HG02623 (cell line): ENCODE measurements at regions not wholly inside any gene's neighbourhood (a gene's known extent, or its start where the extent isn't known, plus 50 kb on each side); places are given as distances from the start of the nearest gene placed in this dataset.

Source experiments
- ATAC-seq: cut with Tn5 transposase; IDR thresholded peaks from one replicate; pipeline ENCODE4 v1.9.1; 2021; ENCODE audit warnings: moderate library complexity; ENCODE audit not compliant: unreplicated experiment

- ATAC-seq = no peak
These were observed 671.0 kb downstream of the VRK1 start for GRCh38 chr14:97468220-97468619.

- no peak for ATAC-seq
These were observed 680.2 kb downstream of the VRK1 start for GRCh38 chr14:97477353-97477752.

GRCh38 chr14:97485201-97485600, 688.0 kb downstream of the VRK1 start:
- ATAC-seq = no peak

DNA sequence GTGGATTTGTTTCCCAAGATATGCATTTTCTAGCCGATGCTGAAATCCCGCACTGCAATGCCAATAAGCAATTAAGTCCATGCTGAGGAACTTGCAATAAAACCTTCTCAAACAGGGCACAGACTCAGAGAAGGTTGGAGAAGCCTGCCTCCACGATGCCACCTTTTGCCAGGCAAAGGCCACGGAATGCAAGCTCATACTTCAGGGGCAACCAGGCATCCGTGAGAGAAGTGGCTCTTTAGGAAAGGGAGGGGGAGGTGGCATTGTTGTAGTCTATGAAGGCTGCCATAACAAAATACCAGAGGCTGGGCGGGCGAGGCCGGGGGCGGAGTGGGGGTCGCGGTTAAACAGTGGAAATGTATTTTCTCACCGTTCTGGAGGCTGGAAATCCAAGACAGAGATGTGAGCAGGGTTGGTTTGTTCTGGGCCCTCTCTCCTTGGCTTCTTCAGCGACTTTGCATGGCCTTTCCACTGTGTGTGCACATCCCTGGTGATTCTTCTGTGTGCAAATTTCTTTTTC, 689.5 kb downstream of the VRK1 start:
- no peak for ATAC-seq

DNA sequence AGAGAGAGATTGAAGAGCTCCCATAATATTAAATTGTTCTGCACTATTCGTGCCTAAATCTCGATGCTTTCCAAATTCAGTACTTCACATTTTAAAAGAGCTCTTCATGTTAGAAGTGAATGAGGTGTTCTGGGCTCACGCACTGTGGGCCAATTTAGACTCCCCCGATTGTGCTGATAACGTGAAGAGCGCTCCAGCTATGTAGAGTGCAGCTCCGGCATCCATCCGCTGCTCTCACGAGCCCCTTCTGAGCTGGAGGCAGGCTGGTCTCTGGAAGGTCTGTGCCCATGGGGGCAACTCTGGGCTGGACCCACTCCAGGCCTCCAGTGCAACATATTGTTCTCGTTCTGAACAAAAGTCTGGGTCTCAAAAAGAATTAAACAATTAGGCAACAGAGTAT, 692.6 kb downstream of the VRK1 start:
- ATAC-seq = no peak

GRCh38 chr14:97490521-97491070, 693.4 kb downstream of the VRK1 start:
- no peak for ATAC-seq

DNA sequence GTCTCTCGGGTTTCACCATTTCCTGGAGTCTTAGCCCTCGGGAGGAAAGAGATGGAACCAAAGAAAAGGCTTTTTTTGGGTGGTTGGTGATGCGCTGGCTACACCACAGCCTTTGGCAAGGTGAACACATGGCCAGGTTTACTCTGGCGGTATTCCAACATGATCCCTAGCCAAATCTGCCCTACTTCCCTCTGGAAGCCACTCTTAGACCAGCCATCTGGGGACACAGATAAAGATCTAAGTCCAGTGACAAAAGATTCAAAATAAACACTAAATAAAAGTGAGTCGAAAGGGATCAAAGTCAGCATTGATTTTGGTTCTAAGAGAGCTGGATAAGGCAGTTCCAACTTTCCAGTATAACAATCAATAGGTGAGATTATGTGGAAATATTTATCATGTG, 694.5 kb downstream of the VRK1 start:
- no peak for ATAC-seq

DNA sequence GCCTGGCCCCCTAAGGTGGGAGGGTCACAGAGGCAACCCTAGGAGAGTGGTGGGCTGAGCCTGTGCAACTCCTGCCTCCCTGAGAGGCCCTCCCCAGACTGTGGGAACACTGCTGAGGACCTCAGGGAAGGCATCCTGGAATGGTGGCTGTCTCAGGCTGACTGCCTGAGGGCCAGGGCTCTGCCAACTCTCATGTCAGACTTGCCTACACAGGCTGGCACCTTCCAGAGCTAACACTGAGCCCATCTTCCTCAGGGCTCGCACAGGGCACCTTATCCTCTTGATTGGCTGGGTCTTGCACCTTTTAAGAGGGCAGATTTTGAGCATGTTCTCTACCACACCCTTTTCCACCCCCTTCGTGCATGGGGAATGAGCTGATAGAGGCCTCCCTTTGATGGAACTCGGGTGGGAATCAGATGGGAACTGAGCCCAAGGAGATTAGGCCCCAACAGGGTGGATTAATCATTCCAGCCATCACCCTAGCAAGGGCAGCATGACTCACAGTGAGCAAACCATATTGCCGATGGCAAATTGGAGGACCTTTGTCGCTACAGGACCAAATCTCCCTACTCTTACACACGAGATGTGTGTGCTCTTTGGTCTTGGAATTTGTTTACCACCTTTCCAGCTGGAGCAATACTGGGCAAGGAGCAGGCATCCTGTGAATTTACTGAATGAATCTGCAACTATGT, 702.8 kb downstream of the VRK1 start:
- ATAC-seq = no peak

- ATAC-seq = no peak
These were observed 709.4 kb downstream of the VRK1 start for GRCh38 chr14:97506626-97507025.

- ATAC-seq = no peak
These were observed 716.7 kb downstream of the VRK1 start for GRCh38 chr14:97513891-97514290.

GRCh38 chr14:97517566-97518234, 720.5 kb downstream of the VRK1 start:
- no peak for ATAC-seq

DNA sequence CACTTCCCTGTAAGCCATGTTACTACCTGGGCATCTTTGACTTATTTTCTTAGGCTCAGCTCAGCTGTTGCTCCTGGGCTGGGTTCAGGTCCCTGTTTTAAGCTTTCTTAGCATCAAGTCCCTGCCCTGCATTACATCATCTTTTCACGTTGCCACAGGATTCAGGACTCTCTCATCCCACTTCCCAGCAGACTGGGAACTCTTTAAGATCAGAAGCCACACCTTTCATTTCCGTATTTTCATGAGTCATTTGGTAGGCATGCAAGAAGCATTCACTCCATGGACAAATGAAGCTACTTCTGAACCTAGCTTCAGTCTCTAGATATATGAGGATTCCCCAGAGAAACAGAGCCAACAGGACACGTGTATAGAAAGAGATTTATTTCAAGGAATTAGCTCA, 726.8 kb downstream of the VRK1 start:
- ATAC-seq = no peak

GRCh38 chr14:97524589-97525319, 727.6 kb downstream of the VRK1 start:
- ATAC-seq = no peak

DNA sequence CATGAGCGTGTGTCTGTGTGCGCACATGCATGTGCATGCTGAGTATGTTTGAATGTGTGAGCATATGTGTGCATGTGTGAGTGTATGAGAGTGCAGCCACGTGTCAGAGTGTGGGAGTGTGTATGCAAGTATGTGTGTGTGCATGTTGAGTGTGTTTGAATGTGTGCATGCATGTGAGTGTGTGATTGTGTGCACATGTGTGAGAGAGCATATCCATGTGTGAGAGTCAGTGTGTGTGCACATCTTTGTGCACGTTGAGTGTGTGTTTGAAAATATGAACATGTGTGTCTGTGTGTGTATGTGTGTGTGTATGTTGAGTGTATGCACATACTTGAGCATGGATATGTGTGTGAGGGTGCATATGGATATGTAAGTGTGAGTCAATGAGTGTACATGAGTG, 730.8 kb downstream of the VRK1 start:
- no peak for ATAC-seq

GRCh38 chr14:97532052-97532451, 734.9 kb downstream of the VRK1 start:
- ATAC-seq = no peak

GRCh38 chr14:97536421-97536820, 739.2 kb downstream of the VRK1 start:
- no peak for ATAC-seq

GRCh38 chr14:97538749-97539410, 741.7 kb downstream of the VRK1 start:
- no peak for ATAC-seq

DNA sequence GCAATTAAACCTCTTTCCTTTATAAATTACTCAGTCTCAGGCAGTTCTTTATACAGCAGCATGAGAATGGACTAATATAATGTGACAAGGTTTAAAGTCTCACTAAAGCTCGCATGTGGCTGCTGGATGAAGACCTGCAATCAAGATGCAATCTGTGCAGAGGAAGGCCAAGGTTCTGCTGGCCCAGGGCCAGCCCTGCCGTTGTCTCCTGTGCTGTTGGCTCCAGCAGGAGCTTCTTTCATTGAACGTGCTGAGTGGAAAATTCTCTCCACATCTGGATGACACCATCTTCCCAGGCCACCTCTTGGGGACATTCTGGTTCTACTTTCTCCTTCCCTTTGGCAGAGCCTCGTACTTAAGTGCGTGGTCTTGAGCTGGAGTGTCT, 742.2 kb downstream of the VRK1 start:
- no peak for ATAC-seq

DNA sequence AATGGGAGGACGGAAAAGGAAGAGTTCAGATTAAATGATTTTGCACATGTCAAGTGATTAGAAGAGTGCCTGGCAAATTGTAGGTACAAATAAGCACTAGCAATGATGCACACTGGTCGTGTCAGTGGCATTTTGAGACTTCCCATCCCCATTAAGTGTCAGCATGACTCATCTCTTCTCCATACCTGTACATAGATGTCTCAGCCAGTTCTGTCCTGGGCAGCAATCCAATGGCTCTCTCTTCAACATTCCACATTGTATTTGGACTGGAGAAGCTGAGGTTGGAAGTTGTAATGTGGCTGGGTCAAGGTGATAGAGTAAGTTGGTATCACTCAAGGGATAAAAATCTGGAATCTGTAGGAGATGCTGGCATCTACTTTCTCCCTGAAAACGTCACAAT, 742.7 kb downstream of the VRK1 start:
- no peak for ATAC-seq

- ATAC-seq = no peak
These were observed 746.0 kb downstream of the VRK1 start for GRCh38 chr14:97543221-97543620.

DNA sequence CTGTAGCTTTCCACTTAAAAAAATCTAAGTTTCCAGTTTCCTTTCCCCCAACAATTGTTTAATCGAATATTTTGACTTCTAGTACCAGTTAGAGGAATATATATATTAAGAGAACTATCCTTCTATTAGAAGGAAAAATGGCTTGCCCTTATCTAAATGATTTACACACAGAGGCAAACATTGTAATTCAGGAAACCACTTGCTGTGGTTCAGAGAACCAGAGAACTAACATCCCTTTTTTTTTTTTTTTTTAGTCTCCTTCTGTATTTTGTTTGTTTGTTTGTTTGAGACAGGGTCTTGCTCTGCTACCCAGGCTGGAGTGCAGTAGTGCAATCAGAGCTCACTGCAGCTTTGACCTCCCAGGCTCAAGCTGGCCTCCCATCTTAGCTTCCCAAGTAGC, 746.6 kb downstream of the VRK1 start:
- no peak for ATAC-seq
